Epidermal melanocyte (primary cell): ENCODE measurements at regions not wholly inside any gene's neighbourhood (a gene's known extent, or its start where the extent isn't known, plus 50 kb on each side); places are given as distances from the start of the nearest gene placed in this dataset.
A peak's percentile ranks its signal among the peaks of the same experiment; 100 is the strongest.
"Not testable (repeated sequence)": the region's sequence is repeated elsewhere in the genome, so short reads cannot be mapped to it uniquely, and the experiment has no call there.

Source experiments
- DNase-seq: peaks from one replicate; pipeline ENCODE4 v3.0.0; 2011; ENCODE audit warnings: low spot score; ENCODE audit not compliant: insufficient read length

- no peak for DNase-seq
Measured at GRCh38 chr3:107111872-107112271, 265.4 kb upstream of the CCDC54 start.

GRCh38 chr3:107112356-107112755, 264.9 kb upstream of the CCDC54 start:
- DNase-seq = no peak

- no peak for DNase-seq
Measured at GRCh38 chr3:107116251-107116650, 261.0 kb upstream of the CCDC54 start.

- DNase-seq = no peak
Measured at GRCh38 chr3:107117156-107117555, 260.1 kb upstream of the CCDC54 start.

- DNase-seq = peak; percentile 77
Measured at GRCh38 chr3:107117922-107118536, 259.2 kb upstream of the CCDC54 start.

- DNase-seq = no peak
Measured at GRCh38 chr3:107124885-107125284, 252.4 kb upstream of the CCDC54 start.

- DNase-seq = no peak
Measured at GRCh38 chr3:107128946-107129345, 248.3 kb upstream of the CCDC54 start.

- no peak for DNase-seq
Measured at GRCh38 chr3:107130089-107130700, 247.0 kb upstream of the CCDC54 start.

- no peak for DNase-seq
Measured at GRCh38 chr3:107132674-107133073, 244.6 kb upstream of the CCDC54 start.

- no peak for DNase-seq
Measured at GRCh38 chr3:107133891-107134290, 243.3 kb upstream of the CCDC54 start.

GRCh38 chr3:107142171-107142570, 235.1 kb upstream of the CCDC54 start:
- no peak for DNase-seq

- DNase-seq = no peak
Measured at GRCh38 chr3:107142786-107143575, 234.3 kb upstream of the CCDC54 start.

- DNase-seq = no peak
Measured at GRCh38 chr3:107150675-107151074, 226.6 kb upstream of the CCDC54 start.

GRCh38 chr3:107153981-107154380, 223.3 kb upstream of the CCDC54 start:
- DNase-seq = no peak

GRCh38 chr3:107172411-107172810, 204.8 kb upstream of the CCDC54 start:
- no peak for DNase-seq

GRCh38 chr3:107184375-107184774, 192.9 kb upstream of the CCDC54 start:
- no peak for DNase-seq

- no peak for DNase-seq
Measured at GRCh38 chr3:107188262-107188661, 189.0 kb upstream of the CCDC54 start.

- no peak for DNase-seq
Measured at GRCh38 chr3:107189158-107189791, 188.0 kb upstream of the CCDC54 start.

GRCh38 chr3:107193116-107193515, 184.1 kb upstream of the CCDC54 start:
- no peak for DNase-seq

GRCh38 chr3:107198581-107199181, 178.6 kb upstream of the CCDC54 start:
- DNase-seq = no peak

GRCh38 chr3:107201146-107201545, 176.1 kb upstream of the CCDC54 start:
- no peak for DNase-seq

GRCh38 chr3:107202885-107203284, 174.4 kb upstream of the CCDC54 start:
- not testable (repeated sequence) for DNase-seq
